GM12878 (cell line): ENCODE measurements at regions not wholly inside any gene's neighbourhood (a gene's known extent, or its start where the extent isn't known, plus 50 kb on each side); places are given as distances from the start of the nearest gene placed in this dataset.
A peak's percentile ranks its signal among the peaks of the same experiment; 100 is the strongest.

Experiments
- ATAC-seq: fragments of 200-7000 bp; cut with Tn5 transposase; 3 replicates; pipeline ENCODE4 v1.9.1; 2020; ENCODE audit warnings: mild to moderate bottlenecking, moderate library complexity
- BruUV-seq: library from RNA; stranded (reverse); fragments of 400-500 nt; replicated peaks from 2 replicates; lab custom pipeline; 2021; lab: Mats Ljungman, UMichigan
- CTCF ChIA-PET: fragments of 300-600 bp; sonication (Branson Sonifier 250); formaldehyde crosslinking; extraction: SDS; loops from one replicate; lab custom pipeline; 2021; ENCODE audit warnings: inconsistent platforms; lab: Yijun Ruan, JAX
- POLR2A ChIA-PET: fragments of 350-600 bp; formaldehyde crosslinking; extraction: SDS; loops from one replicate; lab custom pipeline; 2021; ENCODE audit warnings: inconsistent platforms; lab: Charles Lee
- RAD21 ChIA-PET: fragments of 300-600 bp; sonication (Branson Sonifier 250); formaldehyde crosslinking; loops from one replicate; lab custom pipeline; 2023; ENCODE audit warnings: antibody characterized with exemption; ENCODE audit not compliant: unreplicated experiment; lab: Charles Lee
- SMC1A ChIA-PET: fragments of 300-600 bp; sonication (Branson Sonifier 250); formaldehyde crosslinking; loops from one replicate; lab custom pipeline; 2023; ENCODE audit not compliant: unreplicated experiment, uncharacterized antibody; lab: Charles Lee
- DNase-seq: peaks from one replicate; pipeline ENCODE4 v3.0.0-alpha.2; 2011; ENCODE audit warnings: low read depth, low spot score
- FAIRE-seq: peaks from 3 replicates; lab custom pipeline; 2011; peaks lifted over from hg19 to GRCh38; lab: Jason Lieb, UNC
- H2AFZ ChIP-seq: 2 replicates; pipeline ENCODE4 v1.6.0; 2011; ENCODE audit warnings: low read depth, low read length, control low read depth; ENCODE audit not compliant: control insufficient read depth
- H3K27ac ChIP-seq: 2 replicates; pipeline ENCODE4 v1.5.1; 2011; ENCODE audit warnings: control low read depth; ENCODE audit not compliant: control insufficient read depth, insufficient read depth
- H3K27me3 ChIP-seq, 2 experiments: replicated peaks in 1 of 2; 2 replicates each; pipeline versions ENCODE4 v1.6.0 to v1.6.1; 2011; ENCODE audit warnings: low read length in 1 of 2; ENCODE audit not compliant: control insufficient read depth in 2 of 2, insufficient read depth in 2 of 2
- H3K36me3 ChIP-seq, 2 experiments: 2 replicates each; pipeline ENCODE4 v1.5.1; 2011; ENCODE audit warnings: low read length in 1 of 2; ENCODE audit not compliant: control insufficient read depth in 2 of 2, insufficient read depth in 2 of 2
- H3K4me1 ChIP-seq: 2 replicates; pipeline ENCODE4 v1.6.1; 2011; ENCODE audit warnings: mild to moderate bottlenecking, low read length, moderate library complexity, mixed read lengths; ENCODE audit not compliant: control insufficient read depth, insufficient read depth
- H3K4me2 ChIP-seq: 2 replicates; pipeline ENCODE4 v1.6.0; 2011; ENCODE audit warnings: control low read depth; ENCODE audit not compliant: control insufficient read depth, insufficient read depth
- H3K4me3 ChIP-seq: fragments of 200-600 bp; sonication (generic); 2 replicates; pipeline ENCODE4 v1.5.1; 2016
- H3K79me2 ChIP-seq: 2 replicates; pipeline ENCODE4 v1.6.0; 2011; ENCODE audit warnings: low read length; ENCODE audit not compliant: control insufficient read depth, insufficient read depth
- H3K9ac ChIP-seq: 2 replicates; pipeline ENCODE4 v1.8.0; 2011; ENCODE audit warnings: low read length, control low read depth, mixed read lengths; ENCODE audit not compliant: control insufficient read depth, insufficient read depth
- H3K9me3 ChIP-seq: replicated peaks from 3 replicates; pipeline ENCODE4 v1.5.1; 2011; ENCODE audit warnings: mild to moderate bottlenecking, low read length; ENCODE audit not compliant: control insufficient read depth, insufficient read depth
- H4K20me1 ChIP-seq: 2 replicates; pipeline ENCODE4 v1.6.0; 2011; ENCODE audit not compliant: control insufficient read depth, insufficient read depth
- CTCF ChIP-seq, 3 experiments: IDR thresholded peaks in 2 of 3; conservative IDR thresholded peaks in 1 of 3; 2 replicates each; pipeline ENCODE4 v1.5.1; 2011; ENCODE audit warnings: low read depth in 3 of 3, low read length in 3 of 3, mild to moderate bottlenecking in 3 of 3, control low read depth in 2 of 3, moderate library complexity in 2 of 3, inconsistent platforms in 1 of 3, mixed read lengths in 1 of 3; ENCODE audit not compliant: control insufficient read depth in 2 of 3, insufficient read depth in 1 of 3; ENCODE audit errors: extremely low read depth in 1 of 3
- GATAD2B ChIP-seq: fragments of 450-650 bp; conservative IDR thresholded peaks from 2 replicates; pipeline ENCODE4 v1.6.1; 2017; ENCODE audit warnings: low read depth, mild to moderate bottlenecking, moderate library complexity
- MTA3 ChIP-seq: IDR thresholded peaks from 2 replicates; pipeline ENCODE4 v1.6.1; 2012; ENCODE audit warnings: low read length, inconsistent platforms, borderline replicate concordance
- NR2C2 ChIP-seq: IDR thresholded peaks from 2 replicates; pipeline ENCODE4 v1.6.1; 2011; ENCODE audit warnings: borderline replicate concordance, low read depth; ENCODE audit not compliant: control insufficient read depth, insufficient read length
- POU2F2 ChIP-seq: IDR thresholded peaks from 3 replicates; pipeline ENCODE4 v1.6.1; 2011; ENCODE audit warnings: low read depth, mild to moderate bottlenecking, low read length, borderline replicate concordance
- SMAD5 ChIP-seq: IDR thresholded peaks from 2 replicates; pipeline ENCODE4 v1.6.1; 2016; ENCODE audit warnings: antibody characterized with exemption, low read depth
- TCF12 ChIP-seq: IDR thresholded peaks from 2 replicates; pipeline ENCODE4 v1.6.1; 2011; ENCODE audit warnings: low read depth, mild to moderate bottlenecking, low read length
- WGBS: methylation state at CpG from one replicate; pipeline ENCODE4 v1.1.6; 2016; ENCODE audit warnings: low lambda C conversion rate; ENCODE audit not compliant: insufficient replicate concordance, insufficient coverage; ENCODE audit errors: missing lambda C conversion rate; 5-methylcytosine and 5-hydroxymethylcytosine counted together
- in situ Hi-C: fragments of 300-500 bp; cut with MboI; formaldehyde crosslinking; loops from 9 replicates; pipeline ENCODE4 v1.14.3; 2018; ENCODE audit warnings: mixed read lengths
- intact Hi-C: fragments of 100-400 bp; cut with micrococcal nuclease; formaldehyde crosslinking; loops from one replicate; pipeline ENCODE4 v1.14.2; 2022; ENCODE audit not compliant: unreplicated experiment

GRCh38 chr11:116281173-116282160, 491.3 kb downstream of the BUD13 start:
- FAIRE-seq, result no peak
- in situ Hi-C loops, result no loop called here

More at GRCh38 chr11:116281173-116282160, 491.3 kb downstream of the BUD13 start:
- Histone ChIP-seq H3K9me3 (no peaks in the 10 kb centered on the region), H3K9ac (no peak overlapping the region)
- TF ChIP-seq TCF12, result no peak
- no peak for TF ChIP-seq NR2C2
- TF ChIP-seq MTA3, result no peak
- 0 out of 6 replicates have a peak, but pooled peaks of 1 of the 3 experiments have one; percentile 16 for TF ChIP-seq CTCF (IDR thresholded peaks at IDR 0.05 in 2 of 3, conservative IDR thresholded peaks at IDR 0.05 in 1 of 3; ENCODE audit: control insufficient read depth in 2 of 3, extremely low read depth in 1 of 3, insufficient read depth in 1 of 3, low read depth in 3 of 3, low read length in 3 of 3)
- no peak for TF ChIP-seq GATAD2B
- TF ChIP-seq SMAD5, result no peak
- no peak for TF ChIP-seq POU2F2
- TF ChIP-seq, all 136 proteins: peak for 1
- no peak overlapping the region for H3K27ac ChIP-seq
- no peaks in the 10 kb centered on the region for H3K4me1 ChIP-seq
- ChIA-PET SMC1A (interaction anchor here (0.6 to 1.7 kb wide), 4 partner anchors 31 to 1540 kb away, joined by 3 to 5 read pairs (median 3); no protein-coding TSS in a partner anchor), RAD21 (no interaction called here), CTCF (interaction anchor here (0.6 to 1.6 kb wide), 5 partner anchors 21 to 947 kb away, joined by 3 to 5 read pairs (median 3); no protein-coding TSS in a partner anchor), POLR2A (interaction anchor here (0.6 kb wide), 1 partner anchor 14 kb away, joined by 3 read pairs; no protein-coding TSS in a partner anchor)
- intact Hi-C loops, result no loop called here
- ATAC-seq (no peak), DNase-seq (no peak)
- no TSS peak for BruUV-seq
- 39% methylated on average over 10 of the region's 13 CpGs for WGBS
- H3K4me3 ChIP-seq, result no peak overlapping the region
- H3K36me3 ChIP-seq, result no peaks in the 10 kb centered on the region
- H4K20me1 ChIP-seq, result no peaks in the 10 kb centered on the region
- no peak overlapping the region for H3K4me2 ChIP-seq
- H3K79me2 ChIP-seq, result no peaks in the 10 kb centered on the region
- no peaks in the 10 kb centered on the region for H3K27me3 ChIP-seq
- H2AFZ ChIP-seq, result no peak overlapping the region
